Hepatocyte (in vitro differentiated cells): ENCODE measurements at regions not wholly inside any gene's neighbourhood (a gene's known extent, or its start where the extent isn't known, plus 50 kb on each side); places are given as distances from the start of the nearest gene placed in this dataset.

ENCODE experiments used
- CTCF ChIP-seq: fragments of 200-600 bp; sonication (generic); IDR thresholded peaks from 2 replicates; pipeline ENCODE4 v1.5.1; 2016; ENCODE audit warnings: antibody characterized with exemption, mild to moderate bottlenecking; ENCODE audit not compliant: poor library complexity
- EZH2 ChIP-seq: fragments of 200-600 bp; sonication (generic); IDR thresholded peaks from 2 replicates; pipeline ENCODE4 v1.6.1; 2016; ENCODE audit warnings: antibody characterized with exemption, mild to moderate bottlenecking, borderline replicate concordance
- EZH2phosphoT487 ChIP-seq: fragments of 200-600 bp; sonication (generic); IDR thresholded peaks from one replicate; pipeline ENCODE4 v1.6.1; 2018; ENCODE audit warnings: antibody characterized with exemption, mild to moderate bottlenecking, low read depth, moderate library complexity; ENCODE audit not compliant: unreplicated experiment, severe bottlenecking

- TF ChIP-seq CTCF: no peak
- TF ChIP-seq EZH2: no peak
- TF ChIP-seq EZH2phosphoT487: no peak
These were observed 166.9 kb upstream of the SALL4 start for GRCh38 chr20:51969191-51969590.
